K562 (cell line): ENCODE measurements at regions not wholly inside any gene's neighbourhood (a gene's known extent, or its start where the extent isn't known, plus 50 kb on each side); places are given as distances from the start of the nearest gene placed in this dataset.

Experiments
- HDAC2 ChIP-seq: fragments of 450-650 bp; IDR thresholded peaks from 2 replicates; pipeline ENCODE4 v1.6.1; 2016; ENCODE audit warnings: mild to moderate bottlenecking
- ILF3 ChIP-seq: fragments of 450-650 bp; IDR thresholded peaks from 2 replicates; pipeline ENCODE4 v1.6.1; 2018; ENCODE audit warnings: antibody characterized with exemption, mild to moderate bottlenecking, moderate library complexity, borderline replicate concordance
- IRF2 ChIP-seq: sonication (generic); formaldehyde crosslinking; IDR thresholded peaks from 2 replicates; pipeline ENCODE4 v1.8.1; 2022; ENCODE audit warnings: mild to moderate bottlenecking, missing genetic modification reagents
- MCM2 ChIP-seq: fragments of 450-650 bp; IDR thresholded peaks from 2 replicates; pipeline ENCODE4 v1.6.1; 2017; ENCODE audit warnings: low read depth, mild to moderate bottlenecking
- MECOM ChIP-seq: fragments of 250-450 bp; sonication (Bioruptor Pico); IDR thresholded peaks from 2 replicates; pipeline ENCODE4 v1.8.0; 2022; ENCODE audit warnings: inconsistent platforms
- MEF2D ChIP-seq: conservative IDR thresholded peaks from 2 replicates; pipeline ENCODE4 v1.6.1; 2016; ENCODE audit warnings: low read depth, missing genetic modification characterization, missing compliant biosample characterization
- RBFOX2 ChIP-seq: fragments of 200-400 bp; formaldehyde crosslinking; IDR thresholded peaks from 2 replicates; pipeline ENCODE4 v1.6.1; 2017; ENCODE audit warnings: low read depth, mild to moderate bottlenecking, low read length, moderate library complexity
- TCF7L2 ChIP-seq: fragments of 150-350 bp; IDR thresholded peaks from 2 replicates; pipeline ENCODE4 v1.6.1; 2016; ENCODE audit warnings: low read depth, mild to moderate bottlenecking, low read length, moderate library complexity
- TCFL5 ChIP-seq: fragments of 250-450 bp; sonication (Bioruptor Pico); conservative IDR thresholded peaks from 2 replicates; pipeline ENCODE4 v1.6.1; 2021; ENCODE audit warnings: mild to moderate bottlenecking, moderate library complexity, matching md5 sums
- TOE1 ChIP-seq, 2 experiments: fragments of 450-650 bp in 1 of 2; sonication (generic) in 1 of 2; formaldehyde crosslinking in 1 of 2; IDR thresholded peaks; 2 replicates each; pipeline versions ENCODE4 v1.7.1 to v1.8.0; 2016 to 2022; ENCODE audit warnings: borderline replicate concordance in 2 of 2, mild to moderate bottlenecking in 2 of 2, antibody characterized with exemption in 1 of 2, inconsistent platforms in 1 of 2, low read depth in 1 of 2, missing genetic modification reagents in 1 of 2, moderate library complexity in 1 of 2
- ZNF124 ChIP-seq: sonication (generic); formaldehyde crosslinking; IDR thresholded peaks from 2 replicates; pipeline ENCODE4 v1.8.1; 2022; ENCODE audit warnings: missing genetic modification reagents
- ZNF232 ChIP-seq: sonication (generic); formaldehyde crosslinking; IDR thresholded peaks from 2 replicates; pipeline ENCODE4 v1.8.0; 2022; ENCODE audit warnings: mild to moderate bottlenecking, missing genetic modification reagents
- ZNF316 ChIP-seq: fragments of 450-650 bp; IDR thresholded peaks from 2 replicates; pipeline ENCODE4 v1.6.1; 2016
- ZNF507 ChIP-seq: conservative IDR thresholded peaks from 2 replicates; pipeline ENCODE4 v1.6.1; 2017; ENCODE audit warnings: missing genetic modification characterization, missing compliant biosample characterization
- TF ChIP-seq, protein P1 (sequence below): fragments of 250-450 bp; sonication (Bioruptor Pico); IDR thresholded peaks from 2 replicates; pipeline ENCODE4 v1.6.1; 2021; ENCODE audit warnings: mild to moderate bottlenecking
- TF ChIP-seq, protein P2 (sequence below): fragments of 450-650 bp; formaldehyde crosslinking; IDR thresholded peaks from 2 replicates; pipeline ENCODE4 v1.4.0; 2022; ENCODE audit warnings: missing genetic modification characterization
- TF ChIP-seq, protein P3 (sequence below): fragments of 250-450 bp; sonication (Bioruptor Pico); IDR thresholded peaks from 2 replicates; pipeline ENCODE4 v1.8.0; 2021; ENCODE audit warnings: mild to moderate bottlenecking, moderate library complexity
- TF ChIP-seq, protein P4 (sequence below): fragments of 250-450 bp; sonication (Bioruptor Pico); IDR thresholded peaks from 2 replicates; pipeline ENCODE4 v1.4.0; 2020; ENCODE audit warnings: mild to moderate bottlenecking, moderate library complexity, borderline replicate concordance
- TF ChIP-seq, protein P5 (sequence below): fragments of 450-650 bp; IDR thresholded peaks from 2 replicates; pipeline ENCODE4 v1.6.1; 2016; ENCODE audit warnings: missing biosample characterization, missing genetic modification characterization
- TF ChIP-seq, protein P6 (sequence below): fragments of 250-450 bp; sonication (Bioruptor Pico); IDR thresholded peaks from 2 replicates; pipeline ENCODE4 v1.5.1; 2021; ENCODE audit warnings: mild to moderate bottlenecking

DNA sequence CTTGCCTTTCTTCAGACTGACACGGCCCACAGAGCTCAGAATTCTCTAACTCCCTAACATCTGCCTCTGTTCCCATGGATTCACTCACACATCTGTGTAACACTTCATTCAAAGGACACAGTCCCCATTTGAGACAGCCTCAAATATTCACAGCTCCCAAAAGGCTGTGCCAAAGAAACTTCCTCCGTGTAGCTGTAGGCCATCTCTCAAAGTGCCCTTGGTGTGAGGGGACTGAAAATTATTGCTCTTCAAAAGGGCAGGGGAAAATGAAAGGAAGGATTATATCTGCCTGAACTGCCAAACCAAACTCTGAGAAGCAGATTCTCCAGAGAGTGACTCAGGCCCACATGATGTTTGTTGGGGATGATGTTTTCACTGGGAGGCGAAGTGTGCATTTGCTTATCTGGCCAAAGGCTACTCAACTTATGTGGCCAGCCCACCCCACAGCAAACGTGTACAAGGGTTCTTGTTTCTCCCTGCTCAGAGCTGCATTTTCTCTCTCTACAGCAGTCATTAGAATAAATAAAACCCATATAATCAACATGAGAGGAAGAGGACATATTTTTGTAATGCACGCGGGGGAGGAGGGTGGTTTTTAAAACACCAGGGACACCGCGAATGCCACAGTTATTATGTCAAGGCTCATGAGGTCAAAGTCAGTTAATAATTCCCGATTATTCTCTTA, 302.4 kb upstream of the NFE2L3 start (continued):
- TF ChIP-seq, protein P1, sequence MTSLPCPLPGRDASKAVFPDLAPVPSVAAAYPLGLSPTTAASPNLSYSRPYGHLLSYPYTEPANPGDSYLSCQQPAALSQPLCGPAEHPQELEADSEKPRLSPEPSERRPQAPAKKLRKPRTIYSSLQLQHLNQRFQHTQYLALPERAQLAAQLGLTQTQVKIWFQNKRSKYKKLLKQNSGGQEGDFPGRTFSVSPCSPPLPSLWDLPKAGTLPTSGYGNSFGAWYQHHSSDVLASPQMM = no peak
- TF ChIP-seq, protein P2, sequence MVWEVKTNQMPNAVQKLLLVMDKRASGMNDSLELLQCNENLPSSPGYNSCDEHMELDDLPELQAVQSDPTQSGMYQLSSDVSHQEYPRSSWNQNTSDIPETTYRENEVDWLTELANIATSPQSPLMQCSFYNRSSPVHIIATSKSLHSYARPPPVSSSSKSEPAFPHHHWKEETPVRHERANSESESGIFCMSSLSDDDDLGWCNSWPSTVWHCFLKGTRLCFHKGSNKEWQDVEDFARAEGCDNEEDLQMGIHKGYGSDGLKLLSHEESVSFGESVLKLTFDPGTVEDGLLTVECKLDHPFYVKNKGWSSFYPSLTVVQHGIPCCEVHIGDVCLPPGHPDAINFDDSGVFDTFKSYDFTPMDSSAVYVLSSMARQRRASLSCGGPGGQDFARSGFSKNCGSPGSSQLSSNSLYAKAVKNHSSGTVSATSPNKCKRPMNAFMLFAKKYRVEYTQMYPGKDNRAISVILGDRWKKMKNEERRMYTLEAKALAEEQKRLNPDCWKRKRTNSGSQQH (CRISPR knock-in tag) = no peak
- TF ChIP-seq ILF3 (no peak), ZNF316 (no peak), MEF2D (tag) (no peak), MECOM (CRISPR knock-in tag) (no peak), RBFOX2 (no peak), ZNF124 (CRISPR knock-in tag) (no peak), ZNF232 (CRISPR knock-in tag) (no peak), HDAC2 (no peak), TCF7L2 (no peak), MCM2 (no peak), TOE1 (IDR thresholded peaks at IDR 0.05; ENCODE audit: borderline replicate concordance) (0 out of 2 replicates have a peak, but pooled peaks have one; percentile 28), TOE1 (CRISPR knock-in tag; IDR thresholded peaks at IDR 0.05; ENCODE audit: borderline replicate concordance, low read depth) (no peak), IRF2 (CRISPR knock-in tag) (no peak), TCFL5 (no peak), ZNF507 (tag) (no peak)
- TF ChIP-seq, protein P3, sequence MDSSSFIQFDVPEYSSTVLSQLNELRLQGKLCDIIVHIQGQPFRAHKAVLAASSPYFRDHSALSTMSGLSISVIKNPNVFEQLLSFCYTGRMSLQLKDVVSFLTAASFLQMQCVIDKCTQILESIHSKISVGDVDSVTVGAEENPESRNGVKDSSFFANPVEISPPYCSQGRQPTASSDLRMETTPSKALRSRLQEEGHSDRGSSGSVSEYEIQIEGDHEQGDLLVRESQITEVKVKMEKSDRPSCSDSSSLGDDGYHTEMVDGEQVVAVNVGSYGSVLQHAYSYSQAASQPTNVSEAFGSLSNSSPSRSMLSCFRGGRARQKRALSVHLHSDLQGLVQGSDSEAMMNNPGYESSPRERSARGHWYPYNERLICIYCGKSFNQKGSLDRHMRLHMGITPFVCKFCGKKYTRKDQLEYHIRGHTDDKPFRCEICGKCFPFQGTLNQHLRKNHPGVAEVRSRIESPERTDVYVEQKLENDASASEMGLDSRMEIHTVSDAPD (CRISPR knock-in tag) = no peak
- TF ChIP-seq, protein P4, sequence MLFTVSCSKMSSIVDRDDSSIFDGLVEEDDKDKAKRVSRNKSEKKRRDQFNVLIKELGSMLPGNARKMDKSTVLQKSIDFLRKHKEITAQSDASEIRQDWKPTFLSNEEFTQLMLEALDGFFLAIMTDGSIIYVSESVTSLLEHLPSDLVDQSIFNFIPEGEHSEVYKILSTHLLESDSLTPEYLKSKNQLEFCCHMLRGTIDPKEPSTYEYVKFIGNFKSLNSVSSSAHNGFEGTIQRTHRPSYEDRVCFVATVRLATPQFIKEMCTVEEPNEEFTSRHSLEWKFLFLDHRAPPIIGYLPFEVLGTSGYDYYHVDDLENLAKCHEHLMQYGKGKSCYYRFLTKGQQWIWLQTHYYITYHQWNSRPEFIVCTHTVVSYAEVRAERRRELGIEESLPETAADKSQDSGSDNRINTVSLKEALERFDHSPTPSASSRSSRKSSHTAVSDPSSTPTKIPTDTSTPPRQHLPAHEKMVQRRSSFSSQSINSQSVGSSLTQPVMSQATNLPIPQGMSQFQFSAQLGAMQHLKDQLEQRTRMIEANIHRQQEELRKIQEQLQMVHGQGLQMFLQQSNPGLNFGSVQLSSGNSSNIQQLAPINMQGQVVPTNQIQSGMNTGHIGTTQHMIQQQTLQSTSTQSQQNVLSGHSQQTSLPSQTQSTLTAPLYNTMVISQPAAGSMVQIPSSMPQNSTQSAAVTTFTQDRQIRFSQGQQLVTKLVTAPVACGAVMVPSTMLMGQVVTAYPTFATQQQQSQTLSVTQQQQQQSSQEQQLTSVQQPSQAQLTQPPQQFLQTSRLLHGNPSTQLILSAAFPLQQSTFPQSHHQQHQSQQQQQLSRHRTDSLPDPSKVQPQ (CRISPR knock-in tag) = no peak
- TF ChIP-seq, protein P5, sequence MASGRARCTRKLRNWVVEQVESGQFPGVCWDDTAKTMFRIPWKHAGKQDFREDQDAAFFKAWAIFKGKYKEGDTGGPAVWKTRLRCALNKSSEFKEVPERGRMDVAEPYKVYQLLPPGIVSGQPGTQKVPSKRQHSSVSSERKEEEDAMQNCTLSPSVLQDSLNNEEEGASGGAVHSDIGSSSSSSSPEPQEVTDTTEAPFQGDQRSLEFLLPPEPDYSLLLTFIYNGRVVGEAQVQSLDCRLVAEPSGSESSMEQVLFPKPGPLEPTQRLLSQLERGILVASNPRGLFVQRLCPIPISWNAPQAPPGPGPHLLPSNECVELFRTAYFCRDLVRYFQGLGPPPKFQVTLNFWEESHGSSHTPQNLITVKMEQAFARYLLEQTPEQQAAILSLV = no peak
- TF ChIP-seq, protein P6, sequence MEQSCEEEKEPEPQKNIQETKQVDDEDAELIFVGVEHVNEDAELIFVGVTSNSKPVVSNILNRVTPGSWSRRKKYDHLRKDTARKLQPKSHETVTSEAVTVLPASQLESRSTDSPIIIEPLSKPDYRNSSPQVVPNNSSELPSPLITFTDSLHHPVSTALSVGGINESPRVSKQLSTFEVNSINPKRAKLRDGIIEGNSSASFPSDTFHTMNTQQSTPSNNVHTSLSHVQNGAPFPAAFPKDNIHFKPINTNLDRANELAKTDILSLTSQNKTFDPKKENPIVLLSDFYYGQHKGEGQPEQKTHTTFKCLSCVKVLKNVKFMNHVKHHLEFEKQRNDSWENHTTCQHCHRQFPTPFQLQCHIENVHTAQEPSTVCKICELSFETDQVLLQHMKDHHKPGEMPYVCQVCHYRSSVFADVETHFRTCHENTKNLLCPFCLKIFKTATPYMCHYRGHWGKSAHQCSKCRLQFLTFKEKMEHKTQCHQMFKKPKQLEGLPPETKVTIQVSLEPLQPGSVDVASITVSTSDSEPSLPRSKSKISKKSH (CRISPR knock-in tag) = no peak
